Panc1 (cell line): ENCODE measurements at regions not wholly inside any gene's neighbourhood (a gene's known extent, or its start where the extent isn't known, plus 50 kb on each side); places are given as distances from the start of the nearest gene placed in this dataset.

ENCODE experiments used
- CTCF ChIP-seq: fragments of 450-650 bp; IDR thresholded peaks from 2 replicates; pipeline ENCODE4 v1.5.1; 2017; ENCODE audit warnings: mild to moderate bottlenecking
- POLR2AphosphoS5 ChIP-seq: IDR thresholded peaks from 2 replicates; pipeline ENCODE4 v1.6.1; 2012; ENCODE audit warnings: mild to moderate bottlenecking, low read depth, low read length, moderate library complexity

GRCh38 chr9:78813602-78814180 is 516.8 kb downstream of the PSAT1 start:
- no peak for TF ChIP-seq CTCF
- no peak for TF ChIP-seq POLR2AphosphoS5
